Neural cell (in vitro differentiated cells): ENCODE measurements at regions not wholly inside any gene's neighbourhood (a gene's known extent, or its start where the extent isn't known, plus 50 kb on each side); places are given as distances from the start of the nearest gene placed in this dataset.

Source experiments
- H2AFZ ChIP-seq: fragments of 200-600, 300-800 bp; sonication (generic), shearing (Covaris generic); 2 replicates; pipeline ENCODE4 v1.6.0; 2014; ENCODE audit warnings: low read depth, mild to moderate bottlenecking, antibody characterized with exemption, low read length, moderate library complexity
- H3F3A ChIP-seq: fragments of 200-600 bp; shearing (Covaris generic); 2 replicates; pipeline ENCODE4 v1.6.1; 2016; ENCODE audit warnings: mild to moderate bottlenecking, moderate library complexity, mixed read lengths, antibody characterized with exemption, low read length; ENCODE audit not compliant: insufficient read depth, poor library complexity, severe bottlenecking
- H3K27ac ChIP-seq: fragments of 200-600, 300-800 bp; sonication (generic), shearing (Covaris generic); 2 replicates; pipeline ENCODE4 v1.5.1; 2014; ENCODE audit warnings: mild to moderate bottlenecking, low read length, moderate library complexity
- H3K27me3 ChIP-seq: fragments of 300-800, 200-600 bp; sonication (generic), shearing (Covaris generic); 2 replicates; pipeline ENCODE4 v1.6.0; 2014; ENCODE audit warnings: mild to moderate bottlenecking, low read depth, low read length, moderate library complexity; ENCODE audit not compliant: insufficient read depth
- H3K36me3 ChIP-seq: fragments of 300-800, 200-600 bp; sonication (generic), shearing (Covaris generic); 2 replicates; pipeline ENCODE4 v1.5.1; 2014; ENCODE audit warnings: mild to moderate bottlenecking, antibody characterized with exemption, low read length, moderate library complexity; ENCODE audit not compliant: insufficient read depth
- H3K4me2 ChIP-seq: fragments of 300-800, 200-600 bp; sonication (generic), shearing (Covaris generic); 2 replicates; pipeline ENCODE4 v1.6.0; 2014; ENCODE audit warnings: mild to moderate bottlenecking, low read length
- H3K4me3 ChIP-seq: fragments of 300-800, 200-600 bp; sonication (generic), shearing (Covaris generic); 2 replicates; pipeline ENCODE4 v1.5.1; 2014; ENCODE audit warnings: mild to moderate bottlenecking, low read length, moderate library complexity
- H3K79me2 ChIP-seq: fragments of 200-600 bp; shearing (Covaris generic); replicated peaks from 2 replicates; pipeline ENCODE4 v1.6.0; 2014; ENCODE audit warnings: mild to moderate bottlenecking, low read length, moderate library complexity; ENCODE audit not compliant: insufficient read depth
- H3K9ac ChIP-seq: fragments of 300-800, 200-600 bp; sonication (generic), shearing (Covaris generic); 2 replicates; pipeline ENCODE4 v1.6.1; 2016; ENCODE audit warnings: mild to moderate bottlenecking, low read length, mixed read lengths
- H3K9me2 ChIP-seq: fragments of 200-600 bp; shearing (Covaris generic); 2 replicates; pipeline ENCODE4 v1.6.1; 2016; ENCODE audit warnings: mild to moderate bottlenecking, low read length, mixed read lengths; ENCODE audit not compliant: insufficient read depth
- H3K9me3 ChIP-seq: fragments of 200-600, 300-800 bp; sonication (generic), shearing (Covaris generic); 2 replicates; pipeline ENCODE4 v1.6.1; 2016; ENCODE audit warnings: mild to moderate bottlenecking, mixed run types, low read length, moderate library complexity, mixed read lengths
- H4K20me1 ChIP-seq: fragments of 200-600 bp; shearing (Covaris generic); 2 replicates; pipeline ENCODE4 v1.6.1; 2016; ENCODE audit warnings: mild to moderate bottlenecking, mixed run types; ENCODE audit not compliant: insufficient read depth
- EP300 ChIP-seq: fragments of 450-650 bp; conservative IDR thresholded peaks from 2 replicates; pipeline ENCODE4 v1.6.1; 2014; ENCODE audit warnings: antibody characterized with exemption, mild to moderate bottlenecking, moderate library complexity; ENCODE audit not compliant: poor library complexity, severe bottlenecking
- EZH2 ChIP-seq: fragments of 200-600, 300-800 bp; shearing (Covaris generic), sonication (generic); IDR thresholded peaks from 2 replicates; pipeline ENCODE4 v1.6.1; 2014; ENCODE audit warnings: antibody characterized with exemption, low read length, borderline replicate concordance, mild to moderate bottlenecking; ENCODE audit not compliant: insufficient read depth, poor library complexity, severe bottlenecking
- MXI1 ChIP-seq: fragments of 450-650 bp; conservative IDR thresholded peaks from 2 replicates; pipeline ENCODE4 v1.6.1; 2014; ENCODE audit warnings: antibody characterized with exemption, mild to moderate bottlenecking; ENCODE audit not compliant: poor library complexity, severe bottlenecking
- POLR2AphosphoS5 ChIP-seq: IDR thresholded peaks from 2 replicates; pipeline ENCODE4 v1.6.1; 2012
- RAD21 ChIP-seq: fragments of 450-650 bp; conservative IDR thresholded peaks from 2 replicates; pipeline ENCODE4 v1.6.1; 2014; ENCODE audit warnings: antibody characterized with exemption, mild to moderate bottlenecking, moderate library complexity
- SMC3 ChIP-seq: fragments of 450-650 bp; conservative IDR thresholded peaks from 2 replicates; pipeline ENCODE4 v1.6.1; 2014; ENCODE audit warnings: antibody characterized with exemption, mild to moderate bottlenecking, moderate library complexity; ENCODE audit not compliant: poor library complexity
- TAF1 ChIP-seq: IDR thresholded peaks from 2 replicates; pipeline ENCODE4 v1.6.1; 2012; ENCODE audit warnings: low read depth
- TF ChIP-seq, protein P1 (sequence below): fragments of 450-650 bp; IDR thresholded peaks from 2 replicates; pipeline ENCODE4 v1.5.1; 2014; ENCODE audit warnings: antibody characterized with exemption, mild to moderate bottlenecking, moderate library complexity; ENCODE audit not compliant: poor library complexity, severe bottlenecking
- TF ChIP-seq, protein P2 (sequence below): IDR thresholded peaks from 2 replicates; pipeline ENCODE4 v1.6.1; 2012; ENCODE audit warnings: borderline replicate concordance

DNA sequence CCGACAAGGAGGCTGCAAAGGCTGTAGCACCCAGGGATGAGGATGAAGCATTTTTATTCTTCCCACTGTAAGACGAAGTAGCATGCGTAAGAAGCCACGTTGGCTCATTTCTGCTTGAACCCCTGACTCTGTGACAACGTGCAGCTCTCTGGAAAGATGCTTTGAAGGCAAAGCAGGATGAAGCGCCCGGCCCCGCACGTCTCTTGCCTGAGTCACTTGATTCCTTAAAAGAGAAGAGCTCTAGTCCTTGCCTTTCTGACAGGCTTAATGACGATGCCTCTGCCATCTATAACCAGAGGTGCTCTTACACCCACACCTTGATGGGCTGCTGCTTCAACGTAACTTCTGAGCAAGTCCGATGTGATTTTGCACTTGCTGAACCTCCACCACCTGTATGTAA lies 76.7 kb upstream of the MED9 start:
- Histone ChIP-seq H2AFZ (no peak overlapping the region), H3K4me2 (no peak overlapping the region), H3F3A (peaks cover 2% of the 10 kb centered on the region), H3K9ac (no peak overlapping the region), H3K27ac (peak overlapping the region; percentile 77), H3K36me3 (no peaks in the 10 kb centered on the region), H3K27me3 (no peaks in the 10 kb centered on the region), H3K9me2 (no peaks in the 10 kb centered on the region), H3K79me2 (no peaks in the 10 kb centered on the region), H3K4me3 (no peak overlapping the region), H4K20me1 (no peaks in the 10 kb centered on the region), H3K9me3 (no peaks in the 10 kb centered on the region)
- TF ChIP-seq EZH2 (no peak), SMC3 (no peak), EP300 (no peak), TAF1 (no peak), MXI1 (no peak), RAD21 (no peak), POLR2AphosphoS5 (no peak)
- TF ChIP-seq, protein P1, sequence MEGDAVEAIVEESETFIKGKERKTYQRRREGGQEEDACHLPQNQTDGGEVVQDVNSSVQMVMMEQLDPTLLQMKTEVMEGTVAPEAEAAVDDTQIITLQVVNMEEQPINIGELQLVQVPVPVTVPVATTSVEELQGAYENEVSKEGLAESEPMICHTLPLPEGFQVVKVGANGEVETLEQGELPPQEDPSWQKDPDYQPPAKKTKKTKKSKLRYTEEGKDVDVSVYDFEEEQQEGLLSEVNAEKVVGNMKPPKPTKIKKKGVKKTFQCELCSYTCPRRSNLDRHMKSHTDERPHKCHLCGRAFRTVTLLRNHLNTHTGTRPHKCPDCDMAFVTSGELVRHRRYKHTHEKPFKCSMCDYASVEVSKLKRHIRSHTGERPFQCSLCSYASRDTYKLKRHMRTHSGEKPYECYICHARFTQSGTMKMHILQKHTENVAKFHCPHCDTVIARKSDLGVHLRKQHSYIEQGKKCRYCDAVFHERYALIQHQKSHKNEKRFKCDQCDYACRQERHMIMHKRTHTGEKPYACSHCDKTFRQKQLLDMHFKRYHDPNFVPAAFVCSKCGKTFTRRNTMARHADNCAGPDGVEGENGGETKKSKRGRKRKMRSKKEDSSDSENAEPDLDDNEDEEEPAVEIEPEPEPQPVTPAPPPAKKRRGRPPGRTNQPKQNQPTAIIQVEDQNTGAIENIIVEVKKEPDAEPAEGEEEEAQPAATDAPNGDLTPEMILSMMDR = no peak
- TF ChIP-seq, protein P2, sequence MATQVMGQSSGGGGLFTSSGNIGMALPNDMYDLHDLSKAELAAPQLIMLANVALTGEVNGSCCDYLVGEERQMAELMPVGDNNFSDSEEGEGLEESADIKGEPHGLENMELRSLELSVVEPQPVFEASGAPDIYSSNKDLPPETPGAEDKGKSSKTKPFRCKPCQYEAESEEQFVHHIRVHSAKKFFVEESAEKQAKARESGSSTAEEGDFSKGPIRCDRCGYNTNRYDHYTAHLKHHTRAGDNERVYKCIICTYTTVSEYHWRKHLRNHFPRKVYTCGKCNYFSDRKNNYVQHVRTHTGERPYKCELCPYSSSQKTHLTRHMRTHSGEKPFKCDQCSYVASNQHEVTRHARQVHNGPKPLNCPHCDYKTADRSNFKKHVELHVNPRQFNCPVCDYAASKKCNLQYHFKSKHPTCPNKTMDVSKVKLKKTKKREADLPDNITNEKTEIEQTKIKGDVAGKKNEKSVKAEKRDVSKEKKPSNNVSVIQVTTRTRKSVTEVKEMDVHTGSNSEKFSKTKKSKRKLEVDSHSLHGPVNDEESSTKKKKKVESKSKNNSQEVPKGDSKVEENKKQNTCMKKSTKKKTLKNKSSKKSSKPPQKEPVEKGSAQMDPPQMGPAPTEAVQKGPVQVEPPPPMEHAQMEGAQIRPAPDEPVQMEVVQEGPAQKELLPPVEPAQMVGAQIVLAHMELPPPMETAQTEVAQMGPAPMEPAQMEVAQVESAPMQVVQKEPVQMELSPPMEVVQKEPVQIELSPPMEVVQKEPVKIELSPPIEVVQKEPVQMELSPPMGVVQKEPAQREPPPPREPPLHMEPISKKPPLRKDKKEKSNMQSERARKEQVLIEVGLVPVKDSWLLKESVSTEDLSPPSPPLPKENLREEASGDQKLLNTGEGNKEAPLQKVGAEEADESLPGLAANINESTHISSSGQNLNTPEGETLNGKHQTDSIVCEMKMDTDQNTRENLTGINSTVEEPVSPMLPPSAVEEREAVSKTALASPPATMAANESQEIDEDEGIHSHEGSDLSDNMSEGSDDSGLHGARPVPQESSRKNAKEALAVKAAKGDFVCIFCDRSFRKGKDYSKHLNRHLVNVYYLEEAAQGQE = no peak

DNA sequence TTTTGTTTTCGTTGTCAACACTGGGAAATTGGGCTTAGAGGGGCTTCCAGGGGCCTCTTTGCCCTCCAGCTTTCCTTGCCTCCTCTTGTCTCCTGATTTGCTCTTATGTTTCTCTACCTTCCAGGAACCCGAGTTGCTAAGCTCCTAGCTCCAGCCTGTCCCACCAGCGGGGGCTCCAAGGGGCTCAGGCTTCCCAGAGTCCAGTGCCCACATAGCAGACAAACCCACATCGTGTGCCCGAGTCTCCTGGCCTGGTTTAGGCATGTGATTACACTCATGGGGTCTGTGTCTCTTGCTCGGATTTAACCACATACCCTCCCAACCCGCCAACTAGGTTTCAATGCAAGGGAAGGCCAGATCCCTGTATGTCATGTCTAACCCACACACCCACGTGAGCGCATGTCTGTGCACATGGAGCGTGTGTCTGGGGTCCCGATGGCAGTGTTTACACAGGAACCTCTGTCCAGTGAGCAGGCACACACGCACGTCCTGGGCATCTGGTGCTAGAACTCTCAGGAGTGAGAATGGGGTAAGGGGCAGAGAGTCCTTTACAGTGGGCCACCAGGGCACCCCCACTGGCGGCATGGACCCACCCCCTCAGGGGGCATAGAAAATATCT lies 76.1 kb upstream of the MED9 start:
- Histone ChIP-seq H3K36me3 (no peaks in the 10 kb centered on the region), H3K9me3 (no peaks in the 10 kb centered on the region), H3K79me2 (no peaks in the 10 kb centered on the region), H3K27me3 (no peaks in the 10 kb centered on the region), H3K4me3 (no peak overlapping the region), H3K27ac (no peak overlapping the region), H4K20me1 (no peaks in the 10 kb centered on the region), H2AFZ (no peak overlapping the region), H3K9ac (no peak overlapping the region), H3K9me2 (no peaks in the 10 kb centered on the region), H3F3A (peaks cover 2% of the 10 kb centered on the region), H3K4me2 (no peak overlapping the region)
- TF ChIP-seq, protein P2 = no peak
- TF ChIP-seq, protein P1 = no peak
- TF ChIP-seq SMC3 (no peak), TAF1 (no peak), EP300 (no peak), EZH2 (no peak), RAD21 (no peak), MXI1 (no peak), POLR2AphosphoS5 (no peak)
